GM18505 (cell line): ENCODE measurements at regions not wholly inside any gene's neighbourhood (a gene's known extent, or its start where the extent isn't known, plus 50 kb on each side); places are given as distances from the start of the nearest gene placed in this dataset.
"Not testable (repeated sequence)": the region's sequence is repeated elsewhere in the genome, so short reads cannot be mapped to it uniquely, and the experiment has no call there.

Source experiments
- ATAC-seq: cut with Tn5 transposase; IDR thresholded peaks from one replicate; pipeline ENCODE4 v1.9.1; 2021; ENCODE audit not compliant: unreplicated experiment
- POLR2A ChIP-seq: IDR thresholded peaks from 4 replicates; pipeline ENCODE4 v1.6.1; 2011; ENCODE audit warnings: borderline replicate concordance; ENCODE audit not compliant: insufficient read depth, insufficient read length; ENCODE audit errors: extremely low read depth

DNA sequence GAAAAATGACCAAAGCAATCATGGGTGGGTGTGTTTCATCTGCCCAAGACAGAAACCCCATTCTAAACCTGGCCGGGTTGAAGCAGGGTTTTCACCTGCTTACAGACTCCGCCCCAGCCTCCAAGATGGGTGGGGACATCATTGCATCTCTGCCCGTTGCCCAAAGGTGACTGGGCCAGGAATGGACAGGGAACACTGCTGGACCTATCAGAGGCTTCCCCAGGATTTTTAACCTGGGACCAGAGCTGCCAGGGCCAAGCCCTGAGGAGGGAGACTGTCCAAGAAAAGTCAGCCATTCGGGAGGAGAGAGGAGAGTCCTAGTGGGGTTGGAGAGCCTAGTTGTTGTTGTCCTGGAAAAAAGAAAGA lies 109.7 kb upstream of the ALDH1A3 start:
- no peak for TF ChIP-seq POLR2A
- no peak for ATAC-seq

DNA sequence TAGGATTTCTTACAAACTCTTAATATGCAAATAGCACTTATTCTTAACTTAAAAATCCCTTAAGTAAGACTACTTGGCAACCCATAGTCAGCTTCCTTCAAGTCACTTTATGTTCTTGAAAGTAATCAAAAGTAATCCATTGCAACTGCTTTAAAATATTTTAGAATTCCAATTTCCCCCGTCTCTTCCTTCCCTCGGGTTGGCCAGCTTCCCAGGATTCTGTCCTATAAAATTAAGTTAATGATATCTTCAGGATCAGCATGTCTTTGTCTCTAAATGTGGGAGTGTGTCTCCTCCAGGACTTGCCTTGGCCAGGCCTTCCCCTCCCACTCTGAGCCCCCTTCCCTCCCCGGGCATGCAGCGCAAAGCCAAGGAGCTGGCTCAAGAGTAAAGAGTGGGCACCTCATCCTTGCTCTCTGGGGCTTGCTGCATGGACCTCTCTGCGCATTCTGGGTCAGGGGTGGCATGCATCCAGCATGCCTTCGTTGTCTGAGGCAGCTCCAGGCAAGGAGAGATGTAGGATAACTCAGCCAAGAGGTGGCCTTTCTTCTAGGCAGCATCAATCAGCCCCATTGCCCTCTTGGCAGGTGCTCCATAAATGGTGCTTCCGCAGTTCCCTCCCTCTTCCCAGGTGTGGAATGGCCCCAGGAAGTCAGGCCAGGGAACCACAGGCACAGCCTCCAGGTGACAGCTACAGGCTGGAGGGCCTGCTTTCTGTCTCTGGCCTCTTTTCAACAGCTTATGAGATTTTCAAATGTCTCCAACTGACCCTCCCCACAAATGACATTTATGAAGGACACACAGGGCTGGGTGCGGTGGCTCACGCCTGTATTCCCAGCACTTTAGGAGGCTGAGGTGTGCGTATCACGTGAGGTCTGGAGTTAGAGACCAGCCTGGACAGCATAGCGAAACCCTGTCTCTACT lies 108.7 kb upstream of the ALDH1A3 start:
- no peak for TF ChIP-seq POLR2A
- no peak for ATAC-seq

GRCh38 chr15:100771746-100772145 lies 107.9 kb upstream of the ALDH1A3 start:
- no peak for TF ChIP-seq POLR2A
- no peak for ATAC-seq

DNA sequence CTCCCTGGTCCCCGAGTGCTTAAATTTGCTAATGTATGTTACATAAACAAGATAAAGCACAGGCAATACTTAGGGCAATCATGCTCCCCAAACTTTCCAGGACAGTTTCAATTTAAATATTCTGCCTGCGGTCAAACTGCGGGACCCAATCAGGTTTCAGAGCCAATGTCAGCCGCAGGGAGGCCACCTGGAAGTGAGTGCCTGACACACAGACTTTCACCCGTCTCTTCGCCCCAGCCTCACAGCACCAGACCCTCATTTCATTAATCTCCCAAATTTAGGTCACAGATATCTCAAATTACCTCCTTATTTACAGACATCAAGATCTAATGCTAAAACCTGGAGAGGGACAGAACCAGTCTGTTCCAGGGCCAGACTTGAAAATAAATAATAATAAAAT lies 107.2 kb upstream of the ALDH1A3 start:
- no peak for TF ChIP-seq POLR2A

DNA sequence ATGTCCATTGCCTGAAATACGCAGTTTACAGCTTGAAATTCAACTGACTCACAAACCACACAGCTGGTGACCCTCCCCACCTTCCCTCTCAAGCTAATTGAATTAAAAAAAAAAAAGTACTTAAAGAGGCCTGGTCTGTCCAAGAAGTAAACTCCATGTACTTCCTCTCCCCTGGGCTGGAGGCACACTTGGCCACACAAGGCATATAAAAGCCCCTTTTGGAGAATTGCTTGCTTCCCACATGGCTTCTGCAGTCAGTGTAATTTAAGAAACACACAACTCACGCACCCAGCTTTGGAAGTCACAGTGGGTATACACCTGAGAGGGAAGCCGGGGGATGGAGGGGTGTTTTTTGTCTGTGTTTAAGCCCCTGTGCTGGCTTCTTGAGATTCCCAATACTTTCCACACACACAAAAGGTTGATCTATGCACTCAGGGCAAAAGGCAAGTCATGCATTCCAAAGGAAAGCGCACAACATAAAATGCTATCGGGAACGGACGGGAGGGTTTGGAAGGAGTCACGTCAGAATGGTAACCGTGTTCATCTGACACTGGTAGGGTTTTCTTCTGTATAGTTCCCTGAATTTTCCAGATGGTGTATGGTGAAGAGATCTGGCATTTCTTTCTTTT lies 106.6 kb upstream of the ALDH1A3 start:
- no peak for TF ChIP-seq POLR2A
- no peak for ATAC-seq

More for the DNA sequence above, 107.2 kb upstream of the ALDH1A3 start:
- ATAC-seq = no peak

DNA sequence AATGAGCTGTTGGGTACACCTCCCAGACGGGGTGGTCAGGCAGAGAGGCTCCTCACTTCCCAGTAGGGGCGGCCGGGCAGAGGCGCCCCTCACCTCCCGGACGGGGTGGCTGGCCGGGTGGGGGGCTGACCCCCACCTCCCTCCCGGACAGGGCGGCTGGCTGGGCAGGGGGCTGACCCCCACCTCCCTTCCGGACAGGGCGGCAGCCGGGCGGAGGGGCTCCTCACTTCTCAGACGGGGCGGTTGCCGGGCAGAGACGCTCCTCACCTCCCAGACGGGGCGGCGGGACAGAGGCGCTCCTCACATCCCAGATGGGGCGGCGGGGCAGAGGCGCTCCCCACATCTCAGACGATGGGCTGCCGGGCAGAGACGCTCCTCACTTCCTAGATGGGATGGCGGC lies 105.6 kb upstream of the ALDH1A3 start:
- not testable (repeated sequence) for ATAC-seq

GRCh38 chr15:100775581-100776185 lies 103.9 kb upstream of the ALDH1A3 start:
- ATAC-seq = no peak
- no peak for TF ChIP-seq POLR2A

- TF ChIP-seq POLR2A = no peak
- ATAC-seq = no peak
Measured at GRCh38 chr15:100777821-100778220, 101.8 kb upstream of the ALDH1A3 start.

DNA sequence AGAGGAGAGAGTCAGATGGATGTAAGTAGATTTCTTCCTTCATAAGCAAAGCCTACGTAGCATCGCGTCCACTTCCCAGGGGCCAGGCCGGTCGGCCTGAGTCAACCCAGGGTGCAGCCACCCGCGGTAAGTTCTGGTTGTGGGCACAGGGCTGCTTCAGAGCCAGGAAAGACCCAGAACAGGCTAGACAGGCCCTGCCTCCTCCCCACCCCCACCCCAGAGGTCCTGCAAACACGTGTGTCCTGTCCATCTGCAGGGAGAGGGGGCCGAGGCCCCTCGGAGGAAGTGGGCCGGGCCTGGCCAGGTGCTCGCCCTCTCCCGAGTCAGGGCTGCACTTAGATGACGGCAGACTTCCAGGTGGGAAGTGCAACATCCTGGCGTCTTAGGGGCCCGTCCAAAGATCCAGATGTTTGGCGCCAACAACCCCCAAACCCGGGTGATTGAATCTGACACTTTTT lies 100.8 kb upstream of the ALDH1A3 start:
- TF ChIP-seq POLR2A = no peak
- ATAC-seq = no peak

GRCh38 chr15:100779331-100780207 lies 100.1 kb upstream of the ALDH1A3 start:
- no peak for ATAC-seq
- no peak for TF ChIP-seq POLR2A

DNA sequence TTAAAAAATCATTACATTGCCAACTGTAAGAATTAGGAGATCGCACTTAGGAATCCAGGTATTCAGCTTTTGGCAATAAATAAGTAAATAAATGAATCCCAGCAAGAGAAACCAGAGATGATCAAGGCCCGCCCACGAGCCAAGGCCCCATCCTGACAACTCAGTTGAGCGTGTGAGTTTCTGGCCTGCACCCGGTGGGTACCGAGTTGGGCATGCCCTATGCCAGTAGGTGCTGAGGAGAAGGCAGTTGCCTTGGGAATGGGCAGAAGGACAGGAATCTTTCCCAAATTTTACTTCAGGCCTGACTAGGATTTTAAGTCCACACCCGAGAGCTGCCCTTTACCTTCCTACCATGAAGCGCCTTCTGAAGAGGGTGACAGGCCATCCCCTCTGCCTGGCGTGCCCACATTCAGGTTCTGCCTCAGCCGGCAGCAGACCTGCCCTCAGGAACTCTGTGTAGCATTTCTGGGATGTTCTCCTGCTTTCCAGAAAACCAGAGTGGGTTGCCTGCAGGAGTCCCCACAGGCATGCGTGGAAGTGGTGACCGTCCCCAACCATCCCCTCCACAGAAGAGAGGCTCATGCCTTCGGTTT lies 99.3 kb upstream of the ALDH1A3 start:
- ATAC-seq = no peak
- TF ChIP-seq POLR2A = no peak

- no peak for ATAC-seq
- TF ChIP-seq POLR2A = no peak
Measured at GRCh38 chr15:100781061-100781960, 98.3 kb upstream of the ALDH1A3 start.

GRCh38 chr15:100781961-100782530 lies 97.6 kb upstream of the ALDH1A3 start:
- TF ChIP-seq POLR2A = no peak
- ATAC-seq = no peak
